ENCODE measurements at regions not wholly inside any gene's neighbourhood (a gene's known extent, or its start where the extent isn't known, plus 50 kb on each side); places are given as distances from the start of the nearest gene placed in this dataset.

DNA sequence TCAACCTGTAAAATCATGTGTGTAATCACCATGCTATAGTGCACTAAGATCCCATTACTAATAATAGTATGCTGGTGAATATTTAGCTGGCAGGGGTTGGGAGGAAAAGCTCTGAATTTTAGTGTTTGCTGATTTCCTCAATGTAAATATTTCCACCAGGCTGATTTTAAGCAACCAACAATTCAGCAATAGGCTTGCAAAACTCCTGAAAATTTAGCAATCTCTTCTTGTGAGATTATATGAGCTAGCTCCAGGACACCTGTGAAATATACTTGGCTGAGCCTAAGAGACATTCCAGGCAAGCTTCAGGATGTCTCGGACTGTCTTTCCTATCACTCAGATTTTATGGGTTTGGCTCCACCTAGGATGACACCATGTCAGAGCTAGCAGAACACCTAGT, 106.9 kb upstream of the ANO4 start:
- Histone ChIP-seq H3K4me2 (ENCODE audit: low read length) (no peak overlapping the region), H3K79me2 (ENCODE audit: insufficient read depth, low read length) (no peaks in the 10 kb centered on the region), H3K4me1 (ENCODE audit: insufficient read depth, low read length) (no peaks in the 10 kb centered on the region), H3K27ac (ENCODE audit: low read depth, low read length) (no peak overlapping the region), H2AFZ (ENCODE audit: low read depth, low read length) (no peak overlapping the region), H3K36me3 (ENCODE audit: insufficient read depth, low read length) (no peaks in the 10 kb centered on the region), H3K4me3 (ENCODE audit: insufficient read depth, low read depth, low read length) (no peak overlapping the region), H4K20me1 (ENCODE audit: insufficient read depth, low read length) (no peaks in the 10 kb centered on the region), H3K9me3 (ENCODE audit: insufficient read depth, low read depth, low read length) (no peaks in the 10 kb centered on the region), H3K9ac (ENCODE audit: low read length) (no peak overlapping the region), H3K27me3 (ENCODE audit: insufficient read depth, low read length) (no peaks in the 10 kb centered on the region)
- no peak overlapping the region for H3K27ac Mint-ChIP-seq (ENCODE audit: unreplicated experiment)
- H3K9me3 Mint-ChIP-seq (ENCODE audit: unreplicated experiment): peaks cover 4% of the 10 kb centered on the region
- H3K4me1 Mint-ChIP-seq (ENCODE audit: low read depth, unreplicated experiment): peaks cover 7% of the 10 kb centered on the region
- peaks cover 4% of the 10 kb centered on the region for H3K36me3 Mint-ChIP-seq (ENCODE audit: low read depth, unreplicated experiment)
- no peak overlapping the region for H3K4me3 Mint-ChIP-seq (ENCODE audit: unreplicated experiment)
- no peaks in the 10 kb centered on the region for H3K27me3 Mint-ChIP-seq (ENCODE audit: low read depth, unreplicated experiment)
- no peak for FAIRE-seq
- DNase-seq (ENCODE audit: low read depth): no peak
- TF ChIP-seq, protein P1, sequence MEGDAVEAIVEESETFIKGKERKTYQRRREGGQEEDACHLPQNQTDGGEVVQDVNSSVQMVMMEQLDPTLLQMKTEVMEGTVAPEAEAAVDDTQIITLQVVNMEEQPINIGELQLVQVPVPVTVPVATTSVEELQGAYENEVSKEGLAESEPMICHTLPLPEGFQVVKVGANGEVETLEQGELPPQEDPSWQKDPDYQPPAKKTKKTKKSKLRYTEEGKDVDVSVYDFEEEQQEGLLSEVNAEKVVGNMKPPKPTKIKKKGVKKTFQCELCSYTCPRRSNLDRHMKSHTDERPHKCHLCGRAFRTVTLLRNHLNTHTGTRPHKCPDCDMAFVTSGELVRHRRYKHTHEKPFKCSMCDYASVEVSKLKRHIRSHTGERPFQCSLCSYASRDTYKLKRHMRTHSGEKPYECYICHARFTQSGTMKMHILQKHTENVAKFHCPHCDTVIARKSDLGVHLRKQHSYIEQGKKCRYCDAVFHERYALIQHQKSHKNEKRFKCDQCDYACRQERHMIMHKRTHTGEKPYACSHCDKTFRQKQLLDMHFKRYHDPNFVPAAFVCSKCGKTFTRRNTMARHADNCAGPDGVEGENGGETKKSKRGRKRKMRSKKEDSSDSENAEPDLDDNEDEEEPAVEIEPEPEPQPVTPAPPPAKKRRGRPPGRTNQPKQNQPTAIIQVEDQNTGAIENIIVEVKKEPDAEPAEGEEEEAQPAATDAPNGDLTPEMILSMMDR (IDR thresholded peaks at IDR 0.05; ENCODE audit: insufficient read depth, low read depth, low read length): no peak
- no peak for TF ChIP-seq EZH2 (IDR thresholded peaks at IDR 0.05; ENCODE audit: insufficient read depth, low read length)

DNA sequence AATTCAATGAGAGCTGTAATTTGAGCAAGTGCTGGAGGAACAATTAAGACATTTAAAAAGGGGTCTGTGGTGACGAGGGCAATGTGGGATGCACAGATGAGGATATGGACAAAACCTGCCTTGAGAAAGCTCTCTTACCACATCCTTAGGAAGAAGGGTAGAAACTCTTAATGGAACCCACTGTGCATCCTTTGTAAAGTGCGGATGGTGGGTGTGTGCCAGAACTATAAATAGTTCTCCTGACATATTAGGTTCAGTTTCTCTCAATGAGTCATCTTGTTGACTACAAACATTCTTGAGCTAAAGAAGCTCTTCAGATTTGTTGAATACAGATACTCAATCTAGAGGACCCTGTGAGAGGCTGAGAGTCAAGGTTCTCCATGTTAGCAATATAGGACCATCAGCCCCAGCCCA, 106.1 kb upstream of the ANO4 start:
- Mint-ChIP-seq H3K4me1 (ENCODE audit: low read depth, unreplicated experiment) (peaks cover 7% of the 10 kb centered on the region), H3K36me3 (ENCODE audit: low read depth, unreplicated experiment) (peaks cover 4% of the 10 kb centered on the region), H3K27ac (ENCODE audit: unreplicated experiment) (no peak overlapping the region), H3K27me3 (ENCODE audit: low read depth, unreplicated experiment) (no peaks in the 10 kb centered on the region), H3K4me3 (ENCODE audit: unreplicated experiment) (no peak overlapping the region), H3K9me3 (ENCODE audit: unreplicated experiment) (peaks cover 4% of the 10 kb centered on the region)
- Histone ChIP-seq H3K4me1 (ENCODE audit: insufficient read depth, low read length) (no peaks in the 10 kb centered on the region), H3K9me3 (ENCODE audit: insufficient read depth, low read depth, low read length) (no peaks in the 10 kb centered on the region), H4K20me1 (ENCODE audit: insufficient read depth, low read length) (no peaks in the 10 kb centered on the region), H3K9ac (ENCODE audit: low read length) (no peak overlapping the region), H2AFZ (ENCODE audit: low read depth, low read length) (no peak overlapping the region), H3K4me3 (ENCODE audit: insufficient read depth, low read depth, low read length) (no peak overlapping the region), H3K27me3 (ENCODE audit: insufficient read depth, low read length) (no peaks in the 10 kb centered on the region), H3K4me2 (ENCODE audit: low read length) (no peak overlapping the region), H3K36me3 (ENCODE audit: insufficient read depth, low read length) (no peaks in the 10 kb centered on the region), H3K27ac (ENCODE audit: low read depth, low read length) (no peak overlapping the region), H3K79me2 (ENCODE audit: insufficient read depth, low read length) (no peaks in the 10 kb centered on the region)
- FAIRE-seq (no peak), DNase-seq (ENCODE audit: low read depth) (no peak)
- TF ChIP-seq EZH2 (IDR thresholded peaks at IDR 0.05; ENCODE audit: insufficient read depth, low read length): no peak
- TF ChIP-seq, protein P1 (IDR thresholded peaks at IDR 0.05; ENCODE audit: insufficient read depth, low read depth, low read length): no peak

DNA sequence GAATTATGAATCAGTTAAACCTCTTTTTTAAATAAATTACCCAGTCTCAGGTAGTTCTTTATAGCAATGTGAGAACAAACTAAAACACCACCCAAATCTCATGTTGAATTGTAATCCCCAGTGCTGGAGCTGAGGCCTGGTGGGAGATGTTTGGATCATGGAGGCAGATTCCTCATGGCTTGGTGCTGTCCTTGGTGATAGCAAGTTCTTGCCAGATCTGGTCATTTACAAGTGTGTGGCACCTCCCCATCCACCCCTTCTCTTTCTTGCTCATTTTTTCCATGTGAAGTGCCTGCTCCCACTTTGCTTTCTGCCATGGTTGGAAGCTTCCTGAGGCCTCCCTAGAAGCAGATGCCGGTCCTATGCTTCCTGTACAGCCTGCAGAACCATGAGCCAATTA, 102.1 kb upstream of the ANO4 start:
- Histone ChIP-seq H3K4me3 (ENCODE audit: insufficient read depth, low read depth, low read length) (no peak overlapping the region), H2AFZ (ENCODE audit: low read depth, low read length) (no peak overlapping the region), H3K79me2 (ENCODE audit: insufficient read depth, low read length) (no peaks in the 10 kb centered on the region), H3K9ac (ENCODE audit: low read length) (no peak overlapping the region), H3K9me3 (ENCODE audit: insufficient read depth, low read depth, low read length) (no peaks in the 10 kb centered on the region), H3K36me3 (ENCODE audit: insufficient read depth, low read length) (no peaks in the 10 kb centered on the region), H3K27ac (ENCODE audit: low read depth, low read length) (no peak overlapping the region), H3K27me3 (ENCODE audit: insufficient read depth, low read length) (no peaks in the 10 kb centered on the region), H3K4me2 (ENCODE audit: low read length) (no peak overlapping the region), H3K4me1 (ENCODE audit: insufficient read depth, low read length) (no peaks in the 10 kb centered on the region), H4K20me1 (ENCODE audit: insufficient read depth, low read length) (no peaks in the 10 kb centered on the region)
- no peak for DNase-seq (ENCODE audit: low read depth)
- Mint-ChIP-seq H3K27me3 (ENCODE audit: low read depth, unreplicated experiment) (no peaks in the 10 kb centered on the region), H3K9me3 (ENCODE audit: unreplicated experiment) (no peaks in the 10 kb centered on the region), H3K27ac (ENCODE audit: unreplicated experiment) (no peak overlapping the region), H3K4me1 (ENCODE audit: low read depth, unreplicated experiment) (peaks cover 7% of the 10 kb centered on the region), H3K36me3 (ENCODE audit: low read depth, unreplicated experiment) (no peaks in the 10 kb centered on the region), H3K4me3 (ENCODE audit: unreplicated experiment) (no peak overlapping the region)
- TF ChIP-seq, protein P1 (IDR thresholded peaks at IDR 0.05; ENCODE audit: insufficient read depth, low read depth, low read length): no peak
- TF ChIP-seq EZH2 (IDR thresholded peaks at IDR 0.05; ENCODE audit: insufficient read depth, low read length): no peak
- FAIRE-seq: no peak
